ENCODE measurements at regions not wholly inside any gene's neighbourhood (a gene's known extent, or its start where the extent isn't known, plus 50 kb on each side); places are given as distances from the start of the nearest gene placed in this dataset.
"Not testable (repeated sequence)": the region's sequence is repeated elsewhere in the genome, so short reads cannot be mapped to it uniquely, and the experiment has no call there.

GRCh38 chr2:7846607-7847006 is 835.2 kb upstream of the ID2 start:
- no peak for DNase-seq (ENCODE audit: low read depth in 3 of 3)

GRCh38 chr2:7847321-7847720 is 834.5 kb upstream of the ID2 start:
- no peak for DNase-seq (ENCODE audit: low read depth in 3 of 3)

DNA sequence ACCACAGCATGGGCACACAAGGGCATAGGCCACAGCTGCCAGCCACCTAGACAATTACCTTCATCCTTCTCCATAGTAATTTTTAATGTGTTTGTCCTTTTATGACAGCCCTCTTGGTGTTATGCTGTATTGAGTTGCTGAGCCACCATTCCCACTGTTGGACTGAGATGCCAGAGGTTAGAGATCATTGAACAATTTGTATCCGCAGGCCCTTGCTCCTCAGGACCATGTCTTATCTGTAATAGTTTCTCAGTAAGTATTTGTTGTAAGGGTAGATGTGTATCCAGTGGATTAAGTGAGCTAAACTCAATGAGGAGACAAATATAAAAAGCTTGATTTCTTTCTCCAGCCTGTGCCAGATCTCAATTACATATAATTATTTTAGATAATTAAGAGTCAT is 832.8 kb upstream of the ID2 start:
- no peak for DNase-seq (ENCODE audit: low read depth in 3 of 3)

DNA sequence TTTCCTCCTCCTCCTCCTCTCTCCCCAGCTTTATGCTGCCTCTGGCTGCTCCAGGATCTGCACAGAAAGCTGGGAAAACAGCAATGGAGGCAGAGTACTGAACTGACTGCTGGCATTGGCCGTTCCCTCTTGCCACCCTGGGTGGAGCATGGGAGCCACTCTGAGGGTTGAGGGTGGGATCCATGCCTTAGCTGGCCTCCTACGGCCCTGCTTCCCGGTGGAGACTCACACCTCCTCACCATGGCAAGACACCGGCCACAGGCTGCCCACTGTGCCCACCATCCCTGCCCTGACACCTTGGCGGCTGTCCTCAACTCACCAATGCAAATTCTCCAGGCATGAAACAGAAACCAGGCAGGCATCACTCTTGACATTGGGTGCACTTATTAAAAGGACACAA is 832.3 kb upstream of the ID2 start:
- DNase-seq (ENCODE audit: low read depth in 3 of 3), result no peak

GRCh38 chr2:7852546-7852945 is 829.3 kb upstream of the ID2 start:
- DNase-seq (ENCODE audit: low read depth in 3 of 3), result no peak

- no peak for DNase-seq (ENCODE audit: low read depth in 3 of 3)
Measured at GRCh38 chr2:7857904-7858303, 824.0 kb upstream of the ID2 start.

GRCh38 chr2:7858624-7859023 is 823.2 kb upstream of the ID2 start:
- DNase-seq (ENCODE audit: low read depth in 3 of 3), result no peak

GRCh38 chr2:7860693-7861092 is 821.2 kb upstream of the ID2 start:
- DNase-seq (ENCODE audit: low read depth in 3 of 3), result no peak

DNA sequence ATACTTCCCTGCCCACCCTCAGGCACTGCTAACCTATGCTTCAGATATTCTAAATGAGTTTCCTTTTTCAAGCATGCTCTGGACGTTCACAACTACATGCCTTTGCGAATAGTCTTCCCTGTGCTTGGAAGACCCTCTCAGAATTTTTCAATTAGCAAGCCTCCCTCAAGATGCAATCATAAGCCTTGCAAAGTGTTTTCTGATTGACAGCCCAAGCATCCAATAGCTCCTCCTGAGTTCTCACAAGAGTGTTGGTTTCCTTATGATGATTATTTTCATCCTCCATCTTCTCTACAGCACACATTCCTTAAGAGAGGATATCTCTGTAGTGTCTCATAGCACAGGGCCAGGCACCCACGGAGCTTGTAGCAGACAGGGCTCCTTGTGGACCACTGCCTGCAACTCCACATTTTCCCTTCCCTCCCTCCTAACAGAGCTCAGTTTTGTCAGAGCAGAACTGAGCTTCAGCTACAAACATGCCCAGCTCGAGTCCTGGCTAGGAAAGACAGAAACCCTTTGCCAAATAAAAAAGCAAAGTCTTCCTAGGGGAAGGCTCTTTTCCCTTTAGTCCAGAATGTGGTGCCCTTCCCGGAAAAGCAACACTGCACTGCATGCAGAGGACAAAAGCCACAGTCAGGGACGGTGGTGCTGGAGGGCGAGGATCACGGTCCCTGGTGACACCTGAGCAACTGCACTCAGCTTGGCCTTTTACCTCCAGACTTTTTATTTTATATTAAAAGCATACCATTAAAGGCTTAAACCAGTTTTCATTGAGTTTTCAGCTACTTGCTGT is 819.8 kb upstream of the ID2 start:
- no peak for DNase-seq (ENCODE audit: low read depth in 3 of 3)

GRCh38 chr2:7866104-7866503 is 815.8 kb upstream of the ID2 start:
- no peak for DNase-seq (ENCODE audit: low read depth in 3 of 3)

DNA sequence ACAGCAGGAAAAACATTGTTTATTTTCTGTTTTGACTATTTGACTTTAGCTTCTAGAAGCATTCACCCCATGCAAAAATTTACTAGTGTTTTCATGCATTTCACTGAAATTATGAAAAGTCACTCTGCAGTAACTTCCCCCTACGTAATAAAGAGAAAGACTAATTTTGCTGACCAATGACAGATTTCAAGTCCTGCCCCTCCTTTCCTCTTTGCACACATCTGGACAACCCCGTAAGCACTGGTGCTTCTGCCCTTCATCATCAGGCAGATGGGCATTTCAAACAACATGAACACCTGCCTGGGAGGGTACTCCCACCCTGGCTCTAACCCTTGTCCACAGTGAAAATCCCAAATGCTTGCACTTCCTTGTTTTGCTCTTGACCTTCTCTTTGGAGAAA is 815.0 kb upstream of the ID2 start:
- no peak for DNase-seq (ENCODE audit: low read depth in 3 of 3)

DNA sequence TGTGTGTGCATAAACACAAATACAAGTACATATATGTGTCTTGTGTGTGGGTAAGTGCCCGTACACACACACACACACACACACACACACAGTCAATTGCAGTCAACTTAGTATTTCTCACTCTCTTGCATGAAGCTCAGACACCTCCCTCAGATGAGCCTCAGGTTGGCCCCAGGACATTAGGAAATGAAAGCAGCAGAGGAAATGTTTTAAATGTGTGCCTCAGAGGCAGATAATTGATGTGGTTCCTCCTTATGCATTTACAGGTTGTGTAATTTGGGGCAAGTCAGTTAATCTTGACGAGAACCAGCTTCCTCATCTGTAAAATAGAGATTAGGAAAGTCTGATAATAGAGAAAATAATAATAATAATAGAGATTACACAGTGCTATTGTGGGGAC is 814.0 kb upstream of the ID2 start:
- no peak for DNase-seq (ENCODE audit: low read depth in 3 of 3)

DNA sequence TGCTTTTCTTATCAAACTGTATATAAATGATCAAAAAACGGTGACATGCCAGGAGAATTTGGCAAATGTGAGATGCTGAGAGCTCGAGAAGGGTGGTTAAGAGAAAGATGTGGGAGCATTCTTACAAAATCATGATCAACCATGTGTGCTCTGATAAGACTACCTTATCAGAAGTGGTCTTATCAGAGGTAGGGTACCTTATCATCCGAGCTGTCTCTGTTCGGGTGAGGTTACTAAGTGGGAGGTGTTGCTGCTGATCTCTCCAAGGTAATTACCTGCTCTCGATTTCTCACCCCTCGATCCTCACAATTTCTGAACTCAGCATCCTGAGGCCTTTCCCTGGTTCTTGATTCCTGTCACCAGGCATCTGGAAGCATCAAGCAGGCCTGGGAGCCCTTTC is 813.0 kb upstream of the ID2 start:
- no peak for DNase-seq (ENCODE audit: low read depth in 3 of 3)

- not testable (repeated sequence) for DNase-seq (ENCODE audit: low read depth in 3 of 3)
Measured at GRCh38 chr2:7876445-7876844, 805.4 kb upstream of the ID2 start.

- not testable (repeated sequence) for DNase-seq (ENCODE audit: low read depth in 3 of 3)
Measured at GRCh38 chr2:7878266-7878665, 803.6 kb upstream of the ID2 start.

DNA sequence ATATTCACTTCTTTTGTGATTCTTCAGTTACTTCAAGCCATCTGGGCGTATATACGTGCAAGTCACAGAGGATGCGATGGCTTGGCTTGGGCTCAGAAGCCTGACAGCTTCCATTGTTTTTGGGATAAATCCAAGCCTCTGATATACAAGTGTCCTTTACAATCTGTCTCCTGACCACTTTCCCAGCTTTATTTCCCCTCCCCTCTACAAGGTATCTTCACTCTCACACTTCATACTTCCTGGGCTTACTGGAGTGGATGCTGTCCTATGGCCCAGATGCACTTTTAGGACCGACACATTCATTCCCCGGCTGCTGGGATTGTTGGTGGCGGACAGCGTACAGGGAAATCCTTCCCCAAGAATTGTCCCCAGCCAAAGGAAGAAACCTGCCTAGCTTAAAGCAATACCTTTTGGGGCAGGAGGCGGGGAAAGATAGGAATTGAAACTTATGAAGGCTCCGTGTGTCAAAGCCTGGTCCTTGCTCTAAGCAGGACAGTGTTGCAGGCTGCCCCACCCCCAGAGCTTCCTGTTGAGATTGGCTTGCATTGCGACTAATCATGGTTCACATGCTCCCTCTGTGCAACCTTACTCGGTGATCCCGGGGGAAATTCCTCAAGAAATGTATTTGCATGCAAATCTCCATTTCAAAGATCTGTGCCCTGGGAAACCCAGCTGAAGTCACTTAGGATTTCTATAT is 802.9 kb upstream of the ID2 start:
- no peak for DNase-seq (ENCODE audit: low read depth in 3 of 3)

GRCh38 chr2:7879483-7879835 is 802.4 kb upstream of the ID2 start:
- no peak for DNase-seq (ENCODE audit: low read depth in 3 of 3)

- no peak for DNase-seq (ENCODE audit: low read depth in 3 of 3)
Measured at GRCh38 chr2:7880126-7880525, 801.7 kb upstream of the ID2 start.

- no peak for DNase-seq (ENCODE audit: low read depth in 3 of 3)
Measured at GRCh38 chr2:7880566-7880965, 801.3 kb upstream of the ID2 start.

GRCh38 chr2:7881063-7881462 is 800.8 kb upstream of the ID2 start:
- DNase-seq (ENCODE audit: low read depth in 3 of 3), result no peak

- DNase-seq (ENCODE audit: low read depth in 3 of 3), result no peak
Measured at GRCh38 chr2:7881466-7881865, 800.4 kb upstream of the ID2 start.

DNA sequence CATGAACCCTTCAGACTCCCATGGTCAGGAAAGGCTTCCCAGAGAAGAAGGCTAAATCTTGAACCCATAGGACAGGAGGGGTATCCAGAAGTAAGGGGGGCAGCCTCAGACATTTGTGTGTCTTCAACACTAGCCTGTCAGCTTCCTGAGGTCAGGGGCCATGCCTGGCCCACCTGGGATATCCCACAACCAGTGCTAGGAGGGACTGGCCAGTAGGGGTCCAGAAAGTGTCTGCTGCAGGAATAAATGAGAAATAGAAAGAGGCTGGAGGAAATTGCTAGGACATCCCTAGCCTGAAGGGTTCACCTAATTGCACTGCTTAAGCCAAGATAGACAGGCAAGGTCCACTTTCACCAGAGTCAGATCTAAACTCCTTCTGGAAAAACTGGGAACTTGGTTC is 799.6 kb upstream of the ID2 start:
- no peak for DNase-seq (ENCODE audit: low read depth in 3 of 3)

- no peak for DNase-seq (ENCODE audit: low read depth in 3 of 3)
Measured at GRCh38 chr2:7884338-7884737, 797.5 kb upstream of the ID2 start.

DNA sequence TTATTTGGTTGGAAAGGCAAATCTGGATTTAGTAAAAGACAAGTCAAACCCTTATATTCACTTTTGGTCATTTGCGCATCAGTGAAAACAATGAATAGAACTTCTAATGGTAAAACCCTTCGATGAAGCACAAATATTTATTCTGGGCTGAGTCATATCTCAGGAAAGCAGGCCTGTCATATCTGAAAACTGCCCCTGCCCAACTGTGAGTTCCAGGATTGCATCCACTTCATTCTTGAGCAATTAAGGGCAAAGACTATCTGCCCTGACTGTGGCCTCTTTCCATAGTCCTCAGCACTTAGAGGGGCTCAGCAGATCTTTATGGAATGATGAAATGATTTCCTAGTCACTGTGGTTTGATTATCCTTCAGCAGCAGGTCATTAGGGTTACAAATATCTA is 795.2 kb upstream of the ID2 start:
- no peak for DNase-seq (ENCODE audit: low read depth in 3 of 3)
